ENCODE measurements at regions not wholly inside any gene's neighbourhood (a gene's known extent, or its start where the extent isn't known, plus 50 kb on each side); places are given as distances from the start of the nearest gene placed in this dataset.
"Not testable (repeated sequence)": the region's sequence is repeated elsewhere in the genome, so short reads cannot be mapped to it uniquely, and the experiment has no call there.

DNA sequence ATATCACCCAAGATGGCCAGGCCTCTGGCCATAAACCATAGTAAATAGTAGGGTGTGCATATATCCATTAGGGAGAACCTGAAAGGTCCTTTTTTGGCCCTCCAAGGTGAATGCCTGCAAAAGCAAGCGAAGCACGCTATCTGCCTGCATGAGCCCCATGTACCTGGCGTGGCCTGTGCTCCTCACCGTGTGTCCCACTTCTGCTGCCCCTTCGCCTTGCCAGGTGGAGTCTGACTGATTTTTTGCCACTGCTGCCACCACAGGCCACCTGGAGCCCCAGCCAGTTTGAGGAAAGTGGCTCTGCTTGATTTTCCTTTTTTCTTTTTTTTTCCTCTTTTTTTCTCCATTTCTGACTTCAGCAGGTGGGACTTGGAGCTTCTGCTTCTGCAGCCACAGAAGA is 139.7 kb downstream of the SNRPN start:
- H4K20me1 ChIP-seq (ENCODE audit: insufficient read depth, low read length): peaks cover 27% of the 10 kb centered on the region
- no peak overlapping the region for H3K27ac ChIP-seq (ENCODE audit: low read depth, low read length)
- H3K4me1 Mint-ChIP-seq (ENCODE audit: low read depth, unreplicated experiment): peaks cover 13% of the 10 kb centered on the region
- peaks cover 23% of the 10 kb centered on the region for H3K36me3 ChIP-seq (ENCODE audit: insufficient read depth, low read length)
- H3K9me3 Mint-ChIP-seq (ENCODE audit: unreplicated experiment): peaks cover 10% of the 10 kb centered on the region
- DNase-seq (ENCODE audit: low read depth): no peak
- H3K9me3 ChIP-seq (ENCODE audit: insufficient read depth, low read depth, low read length): peaks cover 13% of the 10 kb centered on the region
- no peak overlapping the region for H3K4me3 Mint-ChIP-seq (ENCODE audit: unreplicated experiment)
- peaks cover 31% of the 10 kb centered on the region for H3K36me3 Mint-ChIP-seq (ENCODE audit: low read depth, unreplicated experiment)
- no peak overlapping the region for H2AFZ ChIP-seq (ENCODE audit: low read depth, low read length)
- H3K27me3 Mint-ChIP-seq (ENCODE audit: low read depth, unreplicated experiment): no peaks in the 10 kb centered on the region
- no peaks in the 10 kb centered on the region for H3K27me3 ChIP-seq (ENCODE audit: insufficient read depth, low read length)
- no peak overlapping the region for H3K27ac Mint-ChIP-seq (ENCODE audit: unreplicated experiment)
- FAIRE-seq: no peak
- no peak overlapping the region for H3K4me3 ChIP-seq (ENCODE audit: insufficient read depth, low read depth, low read length)
- peaks cover 4% of the 10 kb centered on the region for H3K4me1 ChIP-seq (ENCODE audit: insufficient read depth, low read length)
- no peak overlapping the region for H3K9ac ChIP-seq (ENCODE audit: low read length)
- TF ChIP-seq, protein P1, sequence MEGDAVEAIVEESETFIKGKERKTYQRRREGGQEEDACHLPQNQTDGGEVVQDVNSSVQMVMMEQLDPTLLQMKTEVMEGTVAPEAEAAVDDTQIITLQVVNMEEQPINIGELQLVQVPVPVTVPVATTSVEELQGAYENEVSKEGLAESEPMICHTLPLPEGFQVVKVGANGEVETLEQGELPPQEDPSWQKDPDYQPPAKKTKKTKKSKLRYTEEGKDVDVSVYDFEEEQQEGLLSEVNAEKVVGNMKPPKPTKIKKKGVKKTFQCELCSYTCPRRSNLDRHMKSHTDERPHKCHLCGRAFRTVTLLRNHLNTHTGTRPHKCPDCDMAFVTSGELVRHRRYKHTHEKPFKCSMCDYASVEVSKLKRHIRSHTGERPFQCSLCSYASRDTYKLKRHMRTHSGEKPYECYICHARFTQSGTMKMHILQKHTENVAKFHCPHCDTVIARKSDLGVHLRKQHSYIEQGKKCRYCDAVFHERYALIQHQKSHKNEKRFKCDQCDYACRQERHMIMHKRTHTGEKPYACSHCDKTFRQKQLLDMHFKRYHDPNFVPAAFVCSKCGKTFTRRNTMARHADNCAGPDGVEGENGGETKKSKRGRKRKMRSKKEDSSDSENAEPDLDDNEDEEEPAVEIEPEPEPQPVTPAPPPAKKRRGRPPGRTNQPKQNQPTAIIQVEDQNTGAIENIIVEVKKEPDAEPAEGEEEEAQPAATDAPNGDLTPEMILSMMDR (IDR thresholded peaks at IDR 0.05; ENCODE audit: insufficient read depth, low read depth, low read length): no peak
- no peak for TF ChIP-seq EZH2 (IDR thresholded peaks at IDR 0.05; ENCODE audit: insufficient read depth, low read length)
- no peak overlapping the region for H3K4me2 ChIP-seq (ENCODE audit: low read length)
- H3K79me2 ChIP-seq (ENCODE audit: insufficient read depth, low read length): peaks cover 4% of the 10 kb centered on the region

GRCh38 chr15:25095179-25095578 is 140.4 kb downstream of the SNRPN start:
- TF ChIP-seq EZH2 (IDR thresholded peaks at IDR 0.05; ENCODE audit: insufficient read depth, low read length): no peak
- TF ChIP-seq, protein P1 (IDR thresholded peaks at IDR 0.05; ENCODE audit: insufficient read depth, low read depth, low read length): no peak
- Mint-ChIP-seq H3K4me1 (ENCODE audit: low read depth, unreplicated experiment) (peaks cover 13% of the 10 kb centered on the region), H3K27ac (ENCODE audit: unreplicated experiment) (no peak overlapping the region), H3K36me3 (ENCODE audit: low read depth, unreplicated experiment) (peaks cover 30% of the 10 kb centered on the region), H3K4me3 (ENCODE audit: unreplicated experiment) (no peak overlapping the region), H3K27me3 (ENCODE audit: low read depth, unreplicated experiment) (no peaks in the 10 kb centered on the region), H3K9me3 (ENCODE audit: unreplicated experiment) (peaks cover 10% of the 10 kb centered on the region)
- peaks cover 4% of the 10 kb centered on the region for H3K79me2 ChIP-seq (ENCODE audit: insufficient read depth, low read length)
- peaks cover 25% of the 10 kb centered on the region for H4K20me1 ChIP-seq (ENCODE audit: insufficient read depth, low read length)
- no peak overlapping the region for H3K9ac ChIP-seq (ENCODE audit: low read length)
- H3K27ac ChIP-seq (ENCODE audit: low read depth, low read length): no peak overlapping the region
- no peak overlapping the region for H3K4me3 ChIP-seq (ENCODE audit: insufficient read depth, low read depth, low read length)
- H3K36me3 ChIP-seq (ENCODE audit: insufficient read depth, low read length): peaks cover 23% of the 10 kb centered on the region
- peaks cover 4% of the 10 kb centered on the region for H3K4me1 ChIP-seq (ENCODE audit: insufficient read depth, low read length)
- H3K27me3 ChIP-seq (ENCODE audit: insufficient read depth, low read length): no peaks in the 10 kb centered on the region
- no peak for DNase-seq (ENCODE audit: low read depth)
- no peak overlapping the region for H2AFZ ChIP-seq (ENCODE audit: low read depth, low read length)
- FAIRE-seq: no peak
- peaks cover 11% of the 10 kb centered on the region for H3K9me3 ChIP-seq (ENCODE audit: insufficient read depth, low read depth, low read length)
- no peak overlapping the region for H3K4me2 ChIP-seq (ENCODE audit: low read length)

DNA sequence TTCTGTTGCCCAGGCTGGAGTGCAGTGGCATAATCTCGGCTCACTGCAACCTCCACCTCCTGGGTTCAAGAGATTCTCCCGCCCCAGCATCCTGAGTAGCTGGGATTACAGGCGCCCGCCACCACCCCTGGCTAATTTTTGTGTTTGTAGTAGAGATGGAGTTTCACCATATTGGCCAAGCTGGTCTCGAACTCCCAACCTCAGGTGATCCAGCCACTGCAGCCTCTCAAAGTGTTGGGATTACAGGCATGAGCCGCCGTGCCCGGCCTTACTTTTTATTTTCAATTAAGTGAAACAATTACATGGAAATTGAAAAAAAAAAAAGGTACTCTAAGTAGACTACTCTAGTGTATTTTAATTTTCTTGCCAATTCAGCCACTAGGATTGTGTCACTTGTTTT is 145.2 kb downstream of the SNRPN start:
- H3K4me3 Mint-ChIP-seq (ENCODE audit: unreplicated experiment); H3K9me3 ChIP-seq (ENCODE audit: insufficient read depth, low read depth, low read length); H3K4me1 Mint-ChIP-seq (ENCODE audit: low read depth, unreplicated experiment); H3K9me3 Mint-ChIP-seq (ENCODE audit: unreplicated experiment); H3K4me2 ChIP-seq (ENCODE audit: low read length); DNase-seq (ENCODE audit: low read depth); H3K27ac Mint-ChIP-seq (ENCODE audit: unreplicated experiment); H3K79me2 ChIP-seq (ENCODE audit: insufficient read depth, low read length); H2AFZ ChIP-seq (ENCODE audit: low read depth, low read length); H3K4me3 ChIP-seq (ENCODE audit: insufficient read depth, low read depth, low read length); FAIRE-seq; H3K27me3 ChIP-seq (ENCODE audit: insufficient read depth, low read length); H3K4me1 ChIP-seq (ENCODE audit: insufficient read depth, low read length); H3K27ac ChIP-seq (ENCODE audit: low read depth, low read length); H4K20me1 ChIP-seq (ENCODE audit: insufficient read depth, low read length); H3K27me3 Mint-ChIP-seq (ENCODE audit: low read depth, unreplicated experiment); H3K9ac ChIP-seq (ENCODE audit: low read length): not testable (repeated sequence)
- peaks cover 15% of the 10 kb centered on the region for H3K36me3 ChIP-seq (ENCODE audit: insufficient read depth, low read length)
- peaks cover 17% of the 10 kb centered on the region for H3K36me3 Mint-ChIP-seq (ENCODE audit: low read depth, unreplicated experiment)

Measured in astrocyte (in vitro differentiated cells and primary cell).